Aorta (tissue), 5 donors: ENCODE measurements at regions not wholly inside any gene's neighbourhood (a gene's known extent, or its start where the extent isn't known, plus 50 kb on each side); places are given as distances from the start of the nearest gene placed in this dataset.

Source experiments
- ATAC-seq: fragments of 200-7000 bp; cut with Tn5 transposase; one replicate; pipeline ENCODE4 v1.9.1; 2022; ENCODE audit warnings: moderate library complexity; ENCODE audit not compliant: low FRiP score
- DNase-seq, 2 donors: peaks; one replicate each; pipeline ENCODE4 v3.0.0-alpha.2; 2020
- H3K27ac ChIP-seq, 2 donors: one replicate each; pipeline ENCODE4 v1.5.1; 2013; ENCODE audit warnings: low read length in 2 of 2, mild to moderate bottlenecking in 2 of 2, moderate library complexity in 2 of 2, control low read depth in 1 of 2, inconsistent platforms in 1 of 2, low read depth in 1 of 2
- H3K27me3 ChIP-seq, 2 donors: one replicate each; pipeline ENCODE4 v1.6.1; 2013; ENCODE audit warnings: control low read depth in 1 of 2, low read length in 1 of 2, mild to moderate bottlenecking in 1 of 2, moderate library complexity in 1 of 2; ENCODE audit not compliant: insufficient read depth in 2 of 2, control insufficient read depth in 1 of 2
- H3K36me3 ChIP-seq, 2 donors: one replicate each; pipeline ENCODE4 v1.6.1; 2013; ENCODE audit warnings: control low read depth in 1 of 2, low read length in 1 of 2, mild to moderate bottlenecking in 1 of 2; ENCODE audit not compliant: insufficient read depth in 2 of 2, control insufficient read depth in 1 of 2
- H3K4me1 ChIP-seq, 2 donors: one replicate each; pipeline ENCODE4 v1.6.1; 2013; ENCODE audit warnings: low read length in 2 of 2, control low read depth in 1 of 2, mild to moderate bottlenecking in 1 of 2, moderate library complexity in 1 of 2; ENCODE audit not compliant: insufficient read depth in 2 of 2, control insufficient read depth in 1 of 2
- H3K4me3 ChIP-seq, 2 donors: one replicate each; pipeline ENCODE4 v1.5.1; 2013; ENCODE audit warnings: low read length in 2 of 2, control low read depth in 1 of 2, mild to moderate bottlenecking in 1 of 2
- H3K9me3 ChIP-seq: one replicate; pipeline ENCODE4 v1.6.1; 2013; ENCODE audit warnings: mild to moderate bottlenecking, low read length; ENCODE audit not compliant: control insufficient read depth
- WGBS, 2 donors: extraction: QIAGEN DNeasy Blood & Tissue Kit; methylation state at CpG; one replicate each; pipeline ENCODE4 v1.1.7; 2013; 5-methylcytosine and 5-hydroxymethylcytosine counted together
- intact Hi-C, 2 donors: fragments of 100-400 bp; cut with DNase I; formaldehyde crosslinking; loops; one replicate each; pipeline versions ENCODE4 v1.14.2 to v1.15.0; 2022
- donor health status: healthy with polysubstance abuse.
- donor health status: Bipolar disorder and iron deficiency.
- donor health status: DM: no; HTN: no; CAD: no.
- donor health status: DM: no; HTN: no; CAD: no.
- donor health status: DM: yes; HTN: yes; CAD: no.

DNA sequence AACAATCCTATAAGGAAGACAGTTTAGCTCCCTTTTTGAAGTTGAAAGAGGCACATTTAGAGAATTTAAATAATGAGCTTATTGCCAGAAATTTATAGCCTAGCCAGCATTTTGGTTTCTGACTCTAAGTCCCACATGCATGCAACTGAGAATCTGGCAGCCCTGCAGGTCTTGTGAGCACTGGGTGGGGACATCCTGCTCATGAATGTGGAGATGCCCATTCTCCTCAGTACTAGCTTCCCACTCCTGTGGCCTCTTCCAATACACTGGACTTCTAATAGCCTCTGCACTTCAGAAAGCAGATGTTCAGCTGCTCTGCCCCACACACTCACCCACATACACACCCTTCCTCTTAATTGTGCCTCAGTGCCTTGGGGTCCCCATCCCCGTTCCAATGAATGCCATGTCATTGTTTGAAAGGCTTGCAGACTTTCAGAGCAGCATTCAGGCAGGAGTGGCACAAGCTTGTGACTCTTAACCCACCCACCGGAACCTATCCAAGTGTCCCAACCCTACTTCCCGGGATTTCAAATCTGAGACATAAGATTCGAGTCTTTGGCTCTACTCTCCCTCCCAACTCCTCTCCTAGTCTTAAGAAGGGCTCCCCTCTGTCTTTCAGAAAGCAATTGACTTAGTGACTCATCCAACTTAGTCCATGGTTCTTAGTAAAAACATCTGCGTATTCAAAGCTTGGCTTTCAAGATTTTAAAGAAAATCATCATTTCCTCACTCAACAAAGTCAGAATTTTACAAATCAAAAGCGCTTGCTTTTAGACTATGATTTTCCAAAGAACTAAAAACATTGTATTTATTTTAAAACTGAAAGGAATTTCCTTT lies 80.0 kb upstream of the FREM2 start:
- no peaks in the 10 kb centered on the region for H3K9me3 ChIP-seq
- no peak overlapping the region for H3K27ac ChIP-seq
- 80 to 83% methylated on average over 6 of the region's 6 CpGs for WGBS, 2 donors
- ATAC-seq (no peak), DNase-seq (no peak)
- H3K36me3 ChIP-seq, result no peaks in the 10 kb centered on the region
- H3K27me3 ChIP-seq, result no peaks in the 10 kb centered on the region
- H3K4me1 ChIP-seq, result no peaks in the 10 kb centered on the region
- intact Hi-C loops, result no loop called here
- H3K4me3 ChIP-seq, result no peak overlapping the region

DNA sequence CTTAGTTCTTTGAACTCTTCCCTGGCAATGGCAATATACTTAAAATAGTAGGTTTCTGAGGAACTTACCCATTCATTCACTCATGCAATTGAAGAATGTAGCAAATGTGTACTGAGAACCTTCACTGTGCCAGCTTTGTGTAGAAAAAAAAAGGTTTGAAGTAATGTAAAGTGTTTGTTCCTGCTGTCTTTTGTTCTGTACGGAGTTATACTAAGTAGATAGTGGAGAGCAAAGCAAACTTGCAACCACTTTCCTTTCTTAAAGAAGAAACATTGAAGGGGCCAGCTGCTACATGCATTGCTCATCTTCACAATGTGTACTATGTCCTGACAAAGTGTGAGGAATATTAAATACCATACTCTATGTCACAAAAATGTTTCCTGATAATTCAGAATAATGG lies 68.9 kb upstream of the FREM2 start:
- ATAC-seq (no peak), DNase-seq (no peak)
- Histone ChIP-seq H3K27me3 (no peaks in the 10 kb centered on the region), H3K4me3 (no peak overlapping the region), H3K27ac (no peak overlapping the region), H3K9me3 (no peaks in the 10 kb centered on the region), H3K36me3 (no peaks in the 10 kb centered on the region), H3K4me1 (no peaks in the 10 kb centered on the region)
- WGBS, 2 donors, result 47 to 67% methylated on average over 1 of the region's 1 CpG
- intact Hi-C loops, result no loop called here

DNA sequence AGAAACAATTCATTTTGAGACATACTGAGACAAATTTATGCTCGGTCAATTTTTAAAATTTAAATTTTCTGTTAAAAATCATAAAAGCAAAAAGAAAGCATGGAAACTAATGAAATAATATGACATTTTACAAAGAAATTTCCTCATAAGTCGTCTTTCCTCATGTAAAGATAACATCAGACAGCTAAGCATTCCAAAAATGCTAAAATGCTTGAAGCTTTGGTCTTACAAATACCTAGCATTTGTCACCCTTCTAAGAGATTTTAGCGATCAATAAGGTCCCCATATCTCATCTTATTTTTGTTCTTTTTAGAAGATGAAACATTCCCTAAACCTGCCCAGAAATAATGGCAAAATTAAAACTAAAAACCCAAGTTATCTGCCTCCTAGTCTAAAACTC lies 68.5 kb upstream of the FREM2 start:
- intact Hi-C loops, result no loop called here

DNA sequence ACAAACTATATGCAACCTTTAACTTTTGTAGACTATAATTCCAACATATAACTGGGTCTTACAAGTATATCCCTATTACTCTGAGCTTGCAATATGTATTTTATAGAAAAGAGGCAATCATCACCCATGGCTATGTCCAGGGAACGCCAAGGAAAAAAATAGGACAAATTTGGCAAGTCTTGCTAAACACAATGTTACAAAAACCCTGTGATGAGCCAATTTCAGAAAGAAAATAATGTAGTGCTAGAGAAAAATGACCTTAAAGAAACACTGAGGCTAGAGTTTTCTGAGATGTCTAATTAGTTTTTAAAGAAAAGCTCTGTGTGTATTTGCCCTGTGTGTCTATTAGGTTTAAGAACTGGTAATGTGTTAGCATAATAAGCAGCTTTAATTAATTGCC lies 68.0 kb upstream of the FREM2 start:
- Histone ChIP-seq H3K27me3 (no peaks in the 10 kb centered on the region), H3K4me1 (no peaks in the 10 kb centered on the region), H3K27ac (no peak overlapping the region), H3K4me3 (no peak overlapping the region), H3K9me3 (no peaks in the 10 kb centered on the region), H3K36me3 (no peaks in the 10 kb centered on the region)
- DNase-seq (no peak), ATAC-seq (no peak)
- 6% methylated on average over 1 of the region's 1 CpG for WGBS, 2 donors
- intact Hi-C loops, result no loop called here

More for the DNA sequence above, 68.5 kb upstream of the FREM2 start:
- WGBS, 2 donors, result 55% methylated on average over 3 of the region's 3 CpGs
- Histone ChIP-seq H3K36me3 (no peaks in the 10 kb centered on the region), H3K4me3 (no peak overlapping the region), H3K4me1 (no peaks in the 10 kb centered on the region), H3K27ac (no peak overlapping the region), H3K9me3 (no peaks in the 10 kb centered on the region), H3K27me3 (no peaks in the 10 kb centered on the region)
- no peak for DNase-seq
- ATAC-seq, result no peak

DNA sequence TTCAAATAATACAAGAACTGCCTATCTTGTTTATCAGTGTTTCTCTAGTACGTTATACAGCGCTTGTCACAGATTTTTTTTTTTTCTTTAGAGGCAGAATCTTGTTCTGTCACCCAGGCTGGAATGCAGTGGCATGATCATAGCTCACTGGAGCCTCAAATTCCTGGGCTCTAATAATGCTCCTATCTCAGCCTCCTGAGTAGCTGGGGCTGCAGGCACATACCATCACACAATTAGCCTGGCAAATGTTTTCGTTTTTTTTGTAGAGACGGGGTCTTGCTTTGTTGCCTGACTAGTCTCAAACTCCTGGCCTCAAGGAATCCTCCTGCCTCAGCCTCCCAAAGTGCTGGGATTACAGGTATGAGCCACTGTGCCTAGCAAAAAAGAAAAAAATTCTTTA lies 66.0 kb upstream of the FREM2 start:
- 70 to 75% methylated on average over 4 of the region's 4 CpGs for WGBS, 2 donors
- intact Hi-C loops, result no loop called here
- ATAC-seq (no peak), DNase-seq (no peak)
- Histone ChIP-seq H3K36me3 (no peaks in the 10 kb centered on the region), H3K27me3 (no peaks in the 10 kb centered on the region), H3K9me3 (no peaks in the 10 kb centered on the region), H3K4me1 (no peaks in the 10 kb centered on the region), H3K27ac (no peak overlapping the region), H3K4me3 (no peak overlapping the region)

DNA sequence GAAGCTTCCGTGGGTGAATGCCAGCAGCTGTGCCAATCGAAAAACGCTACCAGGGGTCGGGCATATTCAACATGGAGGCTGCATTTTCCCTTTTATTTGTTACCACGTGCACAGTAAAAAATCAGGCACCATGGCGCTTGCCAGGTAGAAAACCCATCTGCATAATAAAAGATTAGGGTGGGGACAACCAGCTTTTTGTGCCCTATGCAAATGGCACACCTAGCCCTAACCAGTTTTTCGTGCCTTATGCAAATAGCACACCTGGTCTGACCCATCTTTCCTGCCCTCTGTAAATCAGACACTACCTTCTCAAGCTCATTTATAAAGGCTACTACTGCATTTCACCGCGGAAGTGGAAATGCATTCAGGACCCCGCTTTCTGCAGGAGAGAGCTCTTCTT lies 62.1 kb upstream of the FREM2 start:
- Histone ChIP-seq H3K27ac (no peak overlapping the region), H3K4me1 (no peaks in the 10 kb centered on the region), H3K4me3 (no peak overlapping the region), H3K9me3 (no peaks in the 10 kb centered on the region), H3K36me3 (no peaks in the 10 kb centered on the region), H3K27me3 (no peaks in the 10 kb centered on the region)
- ATAC-seq (no peak), DNase-seq (no peak)
- intact Hi-C loops, result no loop called here
- 32 to 33% methylated on average over 10 of the region's 10 CpGs for WGBS, 2 donors

DNA sequence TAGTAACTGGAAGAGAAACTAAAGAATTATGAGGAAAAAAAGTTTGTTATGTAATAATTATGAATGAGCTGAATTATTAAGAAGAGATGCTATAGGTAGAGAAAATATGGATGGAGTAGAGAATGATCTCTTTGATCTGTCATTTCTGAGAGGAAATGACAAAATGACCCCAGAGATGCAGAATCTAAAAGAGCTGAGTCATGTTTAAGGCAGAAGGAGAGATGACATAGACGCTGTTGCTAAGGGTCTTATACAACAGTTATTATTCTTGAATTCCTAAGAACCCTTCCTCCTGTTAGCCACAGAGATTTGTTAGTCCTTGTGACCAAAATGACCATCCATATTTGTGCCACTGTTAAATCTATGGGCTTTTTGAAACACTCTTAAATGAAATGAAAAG lies 58.3 kb upstream of the FREM2 start:
- intact Hi-C loops, result no loop called here
- H3K27me3 ChIP-seq, result no peaks in the 10 kb centered on the region
- ATAC-seq (no peak), DNase-seq (no peak)
- no peaks in the 10 kb centered on the region for H3K4me1 ChIP-seq
- no peaks in the 10 kb centered on the region for H3K36me3 ChIP-seq
- H3K9me3 ChIP-seq, result no peaks in the 10 kb centered on the region
- H3K4me3 ChIP-seq, result no peak overlapping the region
- 56 to 71% methylated on average over 1 of the region's 1 CpG for WGBS, 2 donors
- no peak overlapping the region for H3K27ac ChIP-seq

DNA sequence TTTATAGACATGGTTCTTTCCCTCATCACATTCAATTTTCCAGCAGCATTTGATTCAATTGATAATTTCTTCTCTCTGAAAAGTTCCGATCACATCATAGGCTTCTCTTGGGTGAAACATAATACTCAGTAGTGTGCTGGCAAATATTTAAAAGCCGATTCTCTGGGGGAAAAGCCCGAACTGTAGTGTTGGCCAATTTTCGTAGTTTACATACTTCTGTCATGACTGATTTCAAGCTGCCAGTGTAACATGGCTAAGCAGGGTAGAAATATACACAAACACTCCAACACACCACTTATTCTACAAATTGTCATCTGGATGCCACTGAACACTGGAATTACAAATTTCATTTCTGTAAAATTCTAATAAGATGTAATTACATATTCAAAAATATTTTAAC lies 56.1 kb upstream of the FREM2 start:
- WGBS, 2 donors, result 2 to 12% methylated on average over 4 of the region's 4 CpGs
- Histone ChIP-seq H3K9me3 (no peaks in the 10 kb centered on the region), H3K4me3 (no peak overlapping the region), H3K27ac (no peak overlapping the region), H3K36me3 (no peaks in the 10 kb centered on the region), H3K4me1 (no peaks in the 10 kb centered on the region), H3K27me3 (no peaks in the 10 kb centered on the region)
- ATAC-seq, result no peak
- DNase-seq, result no peak
- intact Hi-C loops, result no loop called here

DNA sequence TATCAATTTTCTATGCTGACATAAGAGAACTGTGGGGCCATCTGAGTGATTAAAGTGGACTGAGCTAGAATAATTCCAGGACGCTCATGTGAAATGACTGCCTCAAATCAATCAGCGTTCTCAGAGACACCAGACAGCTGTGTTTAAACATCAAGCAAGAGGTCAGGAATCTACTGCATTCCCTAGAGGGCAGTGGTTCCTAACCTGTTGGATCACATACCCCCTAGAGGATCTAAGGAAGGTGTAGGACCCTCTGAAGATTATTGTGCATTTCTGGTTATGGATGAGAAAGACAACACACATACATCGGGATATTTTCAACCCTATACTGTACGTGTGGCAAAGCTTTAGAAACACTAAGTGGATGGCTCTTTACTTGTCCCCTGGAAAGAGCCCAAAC lies 51.8 kb upstream of the FREM2 start:
- Histone ChIP-seq H3K27ac (no peak overlapping the region), H3K4me3 (no peak overlapping the region), H3K9me3 (no peaks in the 10 kb centered on the region), H3K36me3 (no peaks in the 10 kb centered on the region), H3K4me1 (no peaks in the 10 kb centered on the region), H3K27me3 (no peaks in the 10 kb centered on the region)
- WGBS, 2 donors, result 88 to 90% methylated on average over 4 of the region's 4 CpGs
- intact Hi-C loops, result no loop called here
- DNase-seq (no peak), ATAC-seq (no peak)
